H1 (cell line): ENCODE measurements at regions not wholly inside any gene's neighbourhood (a gene's known extent, or its start where the extent isn't known, plus 50 kb on each side); places are given as distances from the start of the nearest gene placed in this dataset.

Source experiments
- BACH1 ChIP-seq: IDR thresholded peaks from 2 replicates; pipeline ENCODE4 v1.6.1; 2012; ENCODE audit warnings: low read length, improper control_type of control experiment
- CEBPB ChIP-seq: IDR thresholded peaks from 2 replicates; pipeline ENCODE4 v1.6.1; 2012; ENCODE audit warnings: low read depth, low read length
- CHD7 ChIP-seq: fragments of 300-600 bp; sonication (generic); IDR thresholded peaks from 2 replicates; pipeline ENCODE4 v1.7.1; 2012; ENCODE audit warnings: low read length, moderate library complexity, mild to moderate bottlenecking, inconsistent platforms; ENCODE audit not compliant: insufficient replicate concordance
- CTBP2 ChIP-seq: IDR thresholded peaks from 2 replicates; pipeline ENCODE4 v1.7.0; 2011; ENCODE audit warnings: borderline replicate concordance, mild to moderate bottlenecking, moderate library complexity, mixed read lengths, low read length; ENCODE audit not compliant: insufficient read depth, insufficient read length
- KDM4A ChIP-seq: IDR thresholded peaks from one replicate; pipeline ENCODE4 v1.7.1; 2012; ENCODE audit warnings: low read depth, mild to moderate bottlenecking, moderate library complexity, low read length, inconsistent platforms; ENCODE audit not compliant: severe bottlenecking
- NANOG ChIP-seq: IDR thresholded peaks from 2 replicates; pipeline ENCODE4 v1.6.1; 2011; ENCODE audit warnings: low read length, low read depth, mild to moderate bottlenecking, inconsistent platforms; ENCODE audit not compliant: insufficient read depth, poor library complexity, severe bottlenecking
- SIRT6 ChIP-seq: IDR thresholded peaks from one replicate; pipeline ENCODE4 v1.7.1; 2012; ENCODE audit warnings: low read length, inconsistent platforms
- USF2 ChIP-seq: IDR thresholded peaks from 2 replicates; pipeline ENCODE4 v1.6.1; 2011; ENCODE audit warnings: low read length, improper control_type of control experiment

- TF ChIP-seq CHD7: no peak
- TF ChIP-seq SIRT6: no peak
- no peak for TF ChIP-seq USF2
- no peak for TF ChIP-seq BACH1
- no peak for TF ChIP-seq KDM4A
- no peak for TF ChIP-seq CEBPB
- TF ChIP-seq CTBP2: no peak
- no peak for TF ChIP-seq NANOG
- TF ChIP-seq, all 59 proteins: peak for 0
Measured at GRCh38 chr16:62965831-62966230, 929.6 kb upstream of the CDH8 start (continued).
